Activated naive CD4-positive, alpha-beta T cell treated with anti-CD3 and anti-CD28 coated beads, Interleukin-2, amount 50 U/mL, for 24 hours (primary cell): ENCODE measurements at regions not wholly inside any gene's neighbourhood (a gene's known extent, or its start where the extent isn't known, plus 50 kb on each side); places are given as distances from the start of the nearest gene placed in this dataset.

Source experiments
- H3K27ac Mint-ChIP-seq: one replicate; pipeline ENCODE4 v1.8.0; 2021; ENCODE audit warnings: mild to moderate bottlenecking, mixed read lengths
- H3K27me3 Mint-ChIP-seq: one replicate; pipeline ENCODE4 v1.8.0; 2021; ENCODE audit warnings: mixed read lengths
- H3K36me3 Mint-ChIP-seq: one replicate; pipeline ENCODE4 v1.8.0; 2021; ENCODE audit warnings: mixed read lengths
- H3K4me1 Mint-ChIP-seq: one replicate; pipeline ENCODE4 v1.8.0; 2021; ENCODE audit warnings: mixed read lengths
- H3K4me3 Mint-ChIP-seq: one replicate; pipeline ENCODE4 v1.8.0; 2021; ENCODE audit warnings: mild to moderate bottlenecking, mixed read lengths
- H3K9me3 Mint-ChIP-seq: one replicate; pipeline ENCODE4 v1.8.0; 2021; ENCODE audit warnings: mixed read lengths

DNA sequence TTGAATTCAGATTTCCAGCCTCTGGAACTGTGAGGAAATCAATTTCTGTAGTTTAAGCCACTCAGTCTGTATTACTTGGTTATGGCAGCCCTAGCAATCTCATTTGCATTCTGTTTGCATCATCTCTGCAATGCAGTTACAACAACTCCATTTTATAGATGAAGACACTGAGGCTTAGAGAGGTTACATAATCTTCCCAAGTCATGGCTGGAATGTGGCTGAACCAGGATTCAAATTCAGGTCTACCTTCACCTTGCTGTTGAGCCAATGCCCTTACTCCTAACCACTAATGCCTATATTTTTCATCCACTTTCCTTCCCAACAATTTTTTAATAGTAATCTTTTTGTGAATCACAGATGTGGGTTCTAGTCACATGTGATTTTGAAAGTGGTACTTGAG is 469.8 kb upstream of the CCL2 start:
- Mint-ChIP-seq H3K27me3 (peaks cover 3% of the 10 kb centered on the region), H3K4me3 (no peak overlapping the region), H3K9me3 (no peaks in the 10 kb centered on the region), H3K36me3 (no peaks in the 10 kb centered on the region), H3K27ac (no peak overlapping the region), H3K4me1 (no peaks in the 10 kb centered on the region)

GRCh38 chr17:33786478-33786877 is 468.6 kb upstream of the CCL2 start:
- Mint-ChIP-seq H3K4me1 (no peaks in the 10 kb centered on the region), H3K36me3 (no peaks in the 10 kb centered on the region), H3K9me3 (no peaks in the 10 kb centered on the region), H3K27ac (no peak overlapping the region), H3K4me3 (no peak overlapping the region), H3K27me3 (peaks cover 1% of the 10 kb centered on the region)

DNA sequence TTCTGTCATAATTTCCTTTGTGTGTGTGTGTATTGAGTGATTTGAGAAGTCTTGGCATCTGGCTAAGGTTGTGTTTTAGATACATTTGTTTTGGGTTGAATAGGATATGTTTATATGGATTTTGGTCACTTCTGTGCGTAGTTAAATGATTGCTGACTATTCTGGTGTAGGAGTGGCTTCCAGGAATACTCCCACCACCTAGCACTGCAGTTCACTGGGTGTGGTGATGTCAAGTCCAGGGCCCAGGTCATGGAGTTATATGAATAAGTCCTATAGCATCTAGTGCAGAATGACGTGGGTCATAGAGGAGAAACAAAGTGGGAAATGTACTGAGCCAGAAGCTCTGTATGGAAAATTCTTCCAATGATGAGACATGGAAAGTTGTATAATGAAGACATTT is 465.4 kb upstream of the CCL2 start:
- no peak overlapping the region for H3K4me3 Mint-ChIP-seq
- no peaks in the 10 kb centered on the region for H3K4me1 Mint-ChIP-seq
- peaks cover 6% of the 10 kb centered on the region for H3K27me3 Mint-ChIP-seq
- H3K36me3 Mint-ChIP-seq: no peaks in the 10 kb centered on the region
- no peaks in the 10 kb centered on the region for H3K9me3 Mint-ChIP-seq
- H3K27ac Mint-ChIP-seq: no peak overlapping the region

DNA sequence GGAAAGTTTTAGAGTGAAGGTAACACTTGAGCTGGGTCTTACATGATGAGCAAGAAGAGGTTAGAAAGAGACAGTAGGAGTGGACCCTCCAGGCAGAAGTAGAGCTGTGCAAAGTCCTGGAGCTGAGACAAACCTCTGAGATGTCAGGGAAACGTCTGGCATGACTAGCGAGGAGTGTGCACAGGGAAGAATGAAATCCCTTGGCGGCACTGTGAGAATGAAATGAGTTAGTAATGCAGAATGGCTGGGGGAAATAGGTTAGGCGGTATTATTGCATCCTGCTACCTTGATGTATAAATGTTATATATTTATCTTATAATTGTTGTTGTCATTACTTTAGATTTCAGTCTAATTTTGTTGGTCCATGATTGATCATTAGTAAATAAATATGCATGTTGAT is 457.9 kb upstream of the CCL2 start:
- H3K9me3 Mint-ChIP-seq: no peaks in the 10 kb centered on the region
- no peak overlapping the region for H3K4me3 Mint-ChIP-seq
- no peaks in the 10 kb centered on the region for H3K36me3 Mint-ChIP-seq
- H3K27me3 Mint-ChIP-seq: peaks cover 14% of the 10 kb centered on the region
- no peak overlapping the region for H3K27ac Mint-ChIP-seq
- H3K4me1 Mint-ChIP-seq: no peaks in the 10 kb centered on the region

DNA sequence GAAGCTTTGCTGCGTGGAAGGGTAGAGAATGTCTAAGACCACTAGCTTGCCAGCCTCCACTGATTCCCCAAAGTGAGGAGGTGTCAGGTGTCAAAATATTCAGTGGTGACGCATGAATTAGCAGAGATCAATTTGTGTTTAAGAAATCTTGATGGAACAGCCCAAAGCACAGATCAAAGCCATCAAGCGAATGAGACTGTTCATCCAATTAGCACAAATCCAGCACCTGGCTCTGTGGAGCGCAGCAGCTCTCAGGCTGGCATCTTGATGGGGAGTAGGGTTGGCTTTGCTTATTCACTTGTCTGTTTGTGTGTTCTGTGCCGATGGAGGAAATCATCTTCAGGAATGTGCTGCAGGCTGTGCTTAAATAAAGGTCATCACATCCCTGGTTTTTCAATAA is 456.8 kb upstream of the CCL2 start:
- Mint-ChIP-seq H3K27me3 (peaks cover 17% of the 10 kb centered on the region), H3K27ac (no peak overlapping the region), H3K4me1 (no peaks in the 10 kb centered on the region), H3K9me3 (no peaks in the 10 kb centered on the region), H3K4me3 (no peak overlapping the region), H3K36me3 (no peaks in the 10 kb centered on the region)

- Mint-ChIP-seq H3K27me3 (peaks cover 20% of the 10 kb centered on the region), H3K9me3 (peaks cover 7% of the 10 kb centered on the region), H3K4me1 (no peaks in the 10 kb centered on the region), H3K4me3 (no peak overlapping the region), H3K36me3 (no peaks in the 10 kb centered on the region), H3K27ac (no peak overlapping the region)
These were observed 452.5 kb upstream of the CCL2 start for GRCh38 chr17:33802349-33803198.

DNA sequence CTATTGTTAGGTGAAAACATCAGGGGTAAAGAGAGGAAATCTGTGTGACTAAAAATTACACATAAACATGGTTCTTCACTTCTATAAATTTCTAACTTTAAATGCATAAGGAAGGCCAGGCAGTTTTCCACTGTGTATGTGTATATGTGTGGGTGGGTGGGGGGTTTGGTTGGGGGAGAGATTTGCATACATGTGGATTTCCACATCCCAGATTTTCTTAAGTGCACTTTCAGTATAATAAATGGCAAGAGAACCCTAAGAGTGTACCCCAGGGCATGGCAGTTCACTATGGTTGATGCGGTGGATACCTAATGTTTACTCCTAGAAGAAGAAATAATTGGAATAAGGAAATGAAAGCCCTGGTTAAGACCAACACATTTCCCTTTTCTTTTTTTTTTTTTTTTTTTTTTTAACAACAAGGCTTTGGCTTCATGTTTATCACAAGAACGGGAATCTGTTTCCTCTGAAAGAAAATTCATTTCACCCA is 451.8 kb upstream of the CCL2 start:
- Mint-ChIP-seq H3K4me3 (no peak overlapping the region), H3K4me1 (no peaks in the 10 kb centered on the region), H3K9me3 (peaks cover 7% of the 10 kb centered on the region), H3K27ac (no peak overlapping the region), H3K36me3 (no peaks in the 10 kb centered on the region), H3K27me3 (peaks cover 20% of the 10 kb centered on the region)

DNA sequence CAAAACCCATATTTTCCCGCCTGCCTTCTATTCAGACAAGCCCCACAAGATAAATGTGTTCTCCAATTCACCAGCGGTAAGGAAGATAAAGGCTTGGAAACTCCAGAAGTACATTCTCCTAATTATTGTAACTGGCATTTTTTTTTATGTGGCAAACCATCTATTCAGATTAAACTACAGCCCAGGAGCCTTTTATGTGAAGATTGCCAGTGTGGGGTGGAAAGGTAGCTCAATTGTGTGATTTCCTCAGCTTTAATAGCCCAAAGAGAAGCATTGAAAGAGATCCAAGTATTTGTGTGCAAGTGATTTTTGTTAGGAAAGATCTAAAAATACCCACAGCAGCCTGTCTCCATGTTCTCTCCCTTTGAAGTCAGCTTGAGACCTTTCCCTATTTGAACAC is 451.4 kb upstream of the CCL2 start:
- Mint-ChIP-seq H3K4me3 (no peak overlapping the region), H3K36me3 (no peaks in the 10 kb centered on the region), H3K4me1 (no peaks in the 10 kb centered on the region), H3K9me3 (peaks cover 7% of the 10 kb centered on the region), H3K27ac (no peak overlapping the region), H3K27me3 (peaks cover 21% of the 10 kb centered on the region)

GRCh38 chr17:33804401-33804800 is 450.7 kb upstream of the CCL2 start:
- Mint-ChIP-seq H3K27me3 (peaks cover 21% of the 10 kb centered on the region), H3K27ac (no peak overlapping the region), H3K4me1 (no peaks in the 10 kb centered on the region), H3K36me3 (no peaks in the 10 kb centered on the region), H3K9me3 (peaks cover 7% of the 10 kb centered on the region), H3K4me3 (no peak overlapping the region)

DNA sequence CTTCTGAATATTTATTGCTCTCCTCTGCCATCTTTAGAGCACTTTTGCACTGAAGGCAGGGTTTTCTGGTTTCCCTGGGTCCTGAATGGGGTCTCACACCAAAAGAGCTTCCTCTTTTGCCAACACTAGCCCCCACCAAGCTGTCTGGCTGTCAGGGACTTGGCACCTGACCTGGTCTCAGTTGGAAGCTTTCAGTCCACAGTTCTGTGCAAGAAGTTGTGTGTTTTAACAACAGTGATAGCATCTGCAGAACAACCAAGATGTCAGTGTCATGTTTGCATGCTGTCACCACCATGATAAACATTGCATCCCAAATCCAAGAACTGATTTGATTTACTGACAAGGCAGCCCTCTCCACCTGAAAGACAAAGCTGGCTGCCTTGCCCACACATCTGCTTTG is 448.5 kb upstream of the CCL2 start:
- Mint-ChIP-seq H3K27ac (no peak overlapping the region), H3K36me3 (no peaks in the 10 kb centered on the region), H3K27me3 (peaks cover 21% of the 10 kb centered on the region)

GRCh38 chr17:33809748-33810147 is 445.3 kb upstream of the CCL2 start:
- H3K27ac Mint-ChIP-seq: no peak overlapping the region
- H3K4me1 Mint-ChIP-seq: no peaks in the 10 kb centered on the region
- no peak overlapping the region for H3K4me3 Mint-ChIP-seq
- H3K27me3 Mint-ChIP-seq: peaks cover 10% of the 10 kb centered on the region
- H3K9me3 Mint-ChIP-seq: peaks cover 5% of the 10 kb centered on the region
- H3K36me3 Mint-ChIP-seq: no peaks in the 10 kb centered on the region

More for the DNA sequence above, 448.5 kb upstream of the CCL2 start:
- Mint-ChIP-seq H3K4me1 (no peaks in the 10 kb centered on the region), H3K9me3 (peaks cover 7% of the 10 kb centered on the region), H3K4me3 (no peak overlapping the region)

DNA sequence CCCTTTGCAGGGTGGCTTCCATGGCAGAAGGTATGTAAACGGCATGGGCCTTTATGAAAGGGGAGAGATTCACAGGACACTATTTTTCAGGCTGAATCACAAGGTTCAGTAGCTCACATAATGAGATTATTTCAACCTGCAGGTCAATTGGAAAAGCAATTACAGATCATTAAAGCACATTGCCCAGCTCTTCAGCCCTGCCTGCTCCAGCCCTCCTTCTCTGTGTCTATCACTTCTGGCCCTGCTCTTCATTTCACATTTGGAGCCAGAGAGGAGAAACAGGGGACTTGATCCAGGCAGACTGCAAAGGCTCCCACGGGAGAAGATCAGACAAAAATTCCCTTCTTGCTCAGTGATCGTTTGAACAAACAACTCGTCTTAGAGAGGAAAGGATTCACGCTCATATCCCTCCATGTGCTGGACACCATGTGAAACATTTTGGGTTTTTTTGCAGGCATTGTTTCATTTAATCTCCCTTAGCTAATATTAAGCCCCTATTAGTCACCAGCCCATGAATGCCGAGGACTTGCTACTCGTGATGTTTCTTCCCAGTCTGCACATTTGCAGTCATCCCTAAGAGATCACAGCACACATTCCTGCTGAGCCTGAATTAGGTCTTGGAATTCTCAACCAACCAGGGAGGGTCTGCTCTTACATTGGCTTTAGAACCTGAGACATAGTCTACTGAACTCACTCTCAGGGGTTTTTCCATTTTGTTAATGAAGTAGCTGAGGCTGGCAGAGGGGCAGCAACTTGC is 443.9 kb upstream of the CCL2 start:
- Mint-ChIP-seq H3K9me3 (no peaks in the 10 kb centered on the region), H3K4me3 (no peak overlapping the region), H3K27ac (no peak overlapping the region), H3K4me1 (no peaks in the 10 kb centered on the region), H3K27me3 (peaks cover 5% of the 10 kb centered on the region), H3K36me3 (no peaks in the 10 kb centered on the region)

DNA sequence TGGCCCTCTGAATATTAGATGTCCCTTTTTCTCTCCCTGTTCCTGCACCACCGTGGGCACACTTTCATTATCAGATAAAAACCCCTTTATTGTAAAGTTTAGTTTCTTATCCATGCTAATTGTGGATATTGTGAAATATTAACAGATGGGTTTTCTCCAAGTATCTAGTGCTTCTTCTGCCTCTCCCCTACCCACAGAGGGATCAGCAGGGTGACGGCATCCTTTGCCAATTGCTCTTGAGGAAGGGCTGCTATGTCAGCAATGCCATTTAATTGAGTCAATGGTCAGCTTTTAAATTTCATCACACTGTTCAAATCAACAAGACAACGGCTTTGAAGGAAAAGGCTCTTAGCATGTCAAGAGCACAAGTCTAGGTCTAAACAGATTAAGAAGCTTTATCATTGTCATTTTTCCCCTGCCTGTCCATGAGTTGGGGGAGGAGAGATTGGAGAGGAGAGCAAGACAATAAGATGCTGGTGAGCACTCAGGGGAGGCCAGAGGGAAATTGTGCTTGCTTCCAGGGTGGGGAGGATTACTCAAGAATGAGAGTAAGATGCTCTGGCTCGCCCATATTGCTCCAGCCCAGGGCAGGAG is 443.0 kb upstream of the CCL2 start:
- H3K27me3 Mint-ChIP-seq: peaks cover 5% of the 10 kb centered on the region
- H3K4me3 Mint-ChIP-seq: no peak overlapping the region
- no peaks in the 10 kb centered on the region for H3K9me3 Mint-ChIP-seq
- H3K36me3 Mint-ChIP-seq: no peaks in the 10 kb centered on the region
- no peaks in the 10 kb centered on the region for H3K4me1 Mint-ChIP-seq
- no peak overlapping the region for H3K27ac Mint-ChIP-seq

DNA sequence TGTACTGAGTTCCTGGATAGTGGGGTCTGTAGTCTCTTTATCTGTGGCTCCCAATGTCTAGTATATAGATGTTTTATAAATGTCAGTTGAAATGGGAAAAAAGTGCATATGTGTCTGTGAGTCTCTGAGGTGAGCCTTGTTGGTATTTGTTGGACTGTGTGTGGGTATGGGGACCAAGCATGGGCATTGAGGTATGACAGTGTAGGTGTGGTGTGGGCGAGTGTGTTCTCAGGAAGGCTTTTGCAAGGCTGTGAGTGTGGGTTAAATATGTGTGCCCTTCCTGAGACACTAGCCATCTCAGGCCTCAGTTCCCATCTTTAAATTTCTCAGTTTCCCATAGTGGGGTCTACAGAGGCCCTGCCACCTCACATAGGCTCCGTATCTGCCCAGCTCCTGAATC is 440.2 kb upstream of the CCL2 start:
- Mint-ChIP-seq H3K4me1 (no peaks in the 10 kb centered on the region), H3K27ac (no peak overlapping the region), H3K36me3 (no peaks in the 10 kb centered on the region), H3K9me3 (no peaks in the 10 kb centered on the region), H3K4me3 (no peak overlapping the region), H3K27me3 (no peaks in the 10 kb centered on the region)

DNA sequence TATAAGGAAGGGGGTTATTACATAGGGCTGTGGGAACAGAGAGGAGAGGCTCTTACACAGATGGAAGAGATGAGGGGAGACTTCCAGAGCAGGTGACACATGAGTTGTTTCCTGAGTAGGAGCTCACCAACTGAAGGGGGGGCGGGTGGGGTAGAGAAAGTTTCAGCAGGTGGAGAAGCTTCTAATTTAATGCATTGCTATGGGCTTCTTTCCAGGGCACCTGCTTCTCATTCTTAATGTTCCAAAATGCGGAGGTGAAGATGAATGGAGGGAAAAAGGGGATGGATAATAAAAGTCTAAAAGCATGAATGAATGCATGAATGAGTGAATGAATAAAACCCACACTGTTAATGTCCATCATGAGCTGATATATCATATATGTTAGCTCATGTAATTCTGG is 439.0 kb upstream of the CCL2 start:
- Mint-ChIP-seq H3K27ac (no peak overlapping the region), H3K4me1 (no peaks in the 10 kb centered on the region), H3K27me3 (no peaks in the 10 kb centered on the region), H3K36me3 (no peaks in the 10 kb centered on the region), H3K4me3 (no peak overlapping the region), H3K9me3 (no peaks in the 10 kb centered on the region)
